HG02885 (cell line): ENCODE measurements at regions not wholly inside any gene's neighbourhood (a gene's known extent, or its start where the extent isn't known, plus 50 kb on each side); places are given as distances from the start of the nearest gene placed in this dataset.

ENCODE experiments used
- ATAC-seq: cut with Tn5 transposase; IDR thresholded peaks from one replicate; pipeline ENCODE4 v1.9.1; 2021; ENCODE audit warnings: mild to moderate bottlenecking; ENCODE audit not compliant: unreplicated experiment, poor library complexity

- ATAC-seq = no peak
Measured at GRCh38 chr7:113491305-113491704, 373.0 kb upstream of the SMIM30 start.

- ATAC-seq = no peak
Measured at GRCh38 chr7:113487925-113488731, 369.8 kb upstream of the SMIM30 start.

DNA sequence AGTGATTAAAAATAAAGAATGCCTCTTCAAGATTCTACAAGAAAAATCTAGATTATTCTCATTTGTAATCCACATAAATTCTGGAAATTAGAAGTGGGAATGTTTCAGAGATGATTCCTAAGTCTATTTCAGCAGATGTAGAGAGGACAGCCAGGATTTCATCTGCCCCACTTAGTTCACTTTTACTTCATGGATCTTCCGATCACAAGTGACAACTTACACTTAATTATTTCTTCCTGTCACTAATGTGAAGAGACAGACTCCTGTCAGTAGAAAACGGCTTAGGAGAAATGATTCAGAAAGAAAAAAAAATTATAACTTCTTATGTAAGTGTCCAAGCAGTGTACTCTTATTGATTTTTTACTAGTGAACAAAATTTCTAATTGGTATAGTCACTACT lies 368.2 kb upstream of the SMIM30 start:
- no peak for ATAC-seq

GRCh38 chr7:113483657-113484056 lies 365.3 kb upstream of the SMIM30 start:
- no peak for ATAC-seq

DNA sequence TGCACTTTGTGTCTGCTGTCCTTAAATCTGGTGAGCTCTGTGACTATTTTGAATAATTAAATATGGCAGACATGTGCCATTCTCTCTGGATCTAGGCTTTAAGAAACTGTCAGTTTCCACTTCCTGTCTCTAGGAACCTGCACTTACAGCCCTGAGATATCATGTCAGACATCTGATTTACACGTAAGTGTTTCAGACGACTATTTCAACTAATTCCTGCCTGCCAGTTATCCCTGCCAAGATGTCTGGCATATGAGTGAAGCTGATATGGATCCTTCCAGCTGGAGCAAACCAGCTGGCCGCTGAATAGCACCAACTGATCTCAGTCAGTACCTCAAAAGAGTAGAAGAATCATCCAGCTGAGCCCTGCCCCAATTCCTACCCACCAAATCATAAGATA lies 362.2 kb upstream of the SMIM30 start:
- no peak for ATAC-seq

DNA sequence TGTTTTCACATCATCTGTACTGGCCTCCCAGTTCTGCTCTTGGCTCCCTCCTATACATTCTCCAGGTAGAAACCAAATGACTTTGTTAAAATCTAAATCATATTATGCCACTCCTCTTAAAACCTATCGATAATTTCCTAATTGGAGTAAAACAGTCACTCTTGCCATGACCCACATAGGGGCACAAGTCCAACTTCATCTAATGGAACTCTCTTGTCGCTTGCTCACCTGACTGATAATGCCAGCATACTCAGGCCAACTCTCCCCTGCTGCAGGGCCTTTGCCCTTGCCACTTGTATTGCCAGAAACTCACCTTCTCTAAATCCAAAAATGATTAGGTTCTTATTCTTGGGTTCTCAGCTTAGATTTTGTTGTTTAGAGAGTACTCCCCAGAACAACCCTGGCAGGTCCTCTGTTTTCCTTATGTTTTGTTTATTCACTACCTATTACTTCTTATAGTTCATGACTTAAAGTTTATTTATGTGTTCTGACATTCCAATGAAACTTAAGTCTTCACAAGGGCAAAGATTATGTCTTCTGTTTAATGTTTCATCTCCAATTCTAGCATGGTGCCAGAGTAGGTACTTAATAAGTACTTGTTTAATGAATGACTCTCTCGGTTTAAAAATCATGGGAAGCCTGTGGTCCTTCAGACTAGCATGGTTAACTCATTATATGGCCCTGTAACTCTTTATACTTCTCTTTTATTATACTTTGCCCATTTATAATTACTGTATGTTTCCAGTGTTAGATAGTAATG lies 345.9 kb upstream of the SMIM30 start:
- no peak for ATAC-seq

DNA sequence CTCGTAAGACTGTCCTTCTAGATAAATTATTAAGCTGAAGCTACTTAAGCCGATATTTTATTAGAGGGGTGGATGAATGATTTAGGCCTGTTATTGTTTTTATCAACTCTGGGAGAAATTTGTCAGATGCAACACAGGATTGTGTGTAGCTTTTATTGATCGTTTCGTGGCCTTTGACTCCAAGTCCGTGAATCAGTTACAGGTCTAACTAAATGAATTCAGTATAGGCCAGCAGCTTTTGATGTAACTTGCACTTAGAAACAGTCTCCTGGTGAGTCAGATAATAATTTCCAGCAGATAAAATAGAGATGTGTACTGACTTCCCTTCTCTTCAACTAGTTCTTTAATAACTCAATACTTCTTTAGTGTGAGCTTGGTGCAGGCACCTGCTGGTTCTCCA lies 341.7 kb upstream of the SMIM30 start:
- no peak for ATAC-seq

- no peak for ATAC-seq
Measured at GRCh38 chr7:113456533-113456932, 338.2 kb upstream of the SMIM30 start.

DNA sequence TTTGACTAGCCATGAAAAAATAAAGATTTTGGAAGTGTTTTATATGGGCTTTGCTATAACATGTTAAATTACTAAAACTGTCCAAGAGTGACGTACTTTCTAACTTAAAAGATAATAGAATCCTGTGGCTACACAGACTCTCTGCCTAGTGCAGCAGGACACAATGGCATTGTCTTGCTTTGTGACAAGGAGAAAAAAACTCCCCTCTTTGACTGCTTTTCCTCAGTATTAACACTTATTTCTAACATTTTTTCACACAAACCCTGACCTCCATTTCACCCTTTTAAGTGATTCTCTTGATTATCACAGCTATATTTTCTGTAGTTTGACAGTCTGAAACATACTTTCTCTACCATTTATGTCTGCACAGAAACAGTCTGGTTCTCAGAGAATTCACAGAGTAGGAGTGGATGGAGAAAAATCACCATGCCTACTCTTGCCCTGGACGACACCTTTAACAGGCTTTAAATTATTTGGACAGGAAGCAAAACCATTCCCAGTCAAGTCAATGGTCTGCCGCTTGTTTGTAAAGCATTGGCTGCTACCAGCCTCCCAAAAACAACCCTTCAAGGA lies 336.3 kb upstream of the SMIM30 start:
- ATAC-seq = no peak

- ATAC-seq = no peak
Measured at GRCh38 chr7:113452245-113452644, 333.9 kb upstream of the SMIM30 start.

GRCh38 chr7:113446791-113447190 lies 328.4 kb upstream of the SMIM30 start:
- no peak for ATAC-seq

DNA sequence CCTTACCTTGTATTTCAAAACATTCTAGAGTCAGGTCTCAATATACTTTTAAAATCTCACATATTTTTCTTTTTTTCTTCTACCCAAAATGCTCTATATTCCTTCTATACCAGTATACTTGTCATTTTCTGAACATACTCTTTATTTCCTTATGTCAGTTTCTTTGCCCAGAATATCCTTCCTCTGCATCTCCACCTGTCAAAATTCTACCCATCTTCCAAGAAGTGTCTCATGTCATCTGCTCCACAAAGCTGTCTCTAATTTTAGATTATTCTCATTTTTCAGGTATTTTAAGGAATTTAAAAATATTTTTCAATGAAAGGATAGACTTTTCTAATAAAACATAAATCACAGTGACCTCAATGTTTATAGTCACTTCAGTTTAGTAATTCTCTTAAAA lies 328.0 kb upstream of the SMIM30 start:
- no peak for ATAC-seq

DNA sequence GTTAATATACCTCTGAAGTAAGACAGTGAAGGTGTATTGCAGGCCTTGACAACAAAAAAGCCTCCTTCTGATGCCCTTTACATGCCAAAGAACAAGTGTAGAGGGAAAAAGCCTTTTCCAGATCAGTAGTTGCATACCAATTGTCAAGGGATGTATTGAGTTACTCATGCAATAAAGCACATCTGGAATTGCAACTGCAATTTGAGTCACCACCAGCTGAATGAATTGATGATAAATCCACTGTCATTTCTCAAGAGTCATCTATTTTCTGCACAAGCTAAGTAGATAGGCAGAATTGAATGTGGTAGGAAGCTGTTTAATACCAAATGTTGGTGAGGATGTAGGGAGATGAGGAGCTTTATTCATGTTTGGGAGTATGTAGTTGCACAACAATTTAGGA lies 325.9 kb upstream of the SMIM30 start:
- no peak for ATAC-seq

DNA sequence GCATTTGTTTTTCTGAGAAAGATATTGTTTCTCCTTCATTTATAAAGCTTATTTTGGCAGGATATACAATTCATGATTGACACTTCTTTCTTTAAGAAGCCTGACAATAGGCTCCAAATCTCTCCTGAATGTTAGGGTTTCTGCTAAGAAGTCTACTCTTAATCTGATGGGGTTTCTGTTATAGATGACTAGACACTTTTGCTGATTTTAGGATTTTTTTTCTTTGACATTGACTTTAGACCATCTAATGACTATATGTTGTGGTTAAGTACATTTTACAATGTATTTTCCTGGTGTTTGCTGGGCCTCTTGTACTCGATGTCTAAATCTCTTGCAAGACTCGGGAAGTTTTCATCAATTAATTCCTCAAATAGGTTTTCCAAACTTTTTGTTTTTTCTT lies 321.8 kb upstream of the SMIM30 start:
- no peak for ATAC-seq

- ATAC-seq = no peak
Measured at GRCh38 chr7:113431406-113431805, 313.1 kb upstream of the SMIM30 start.

DNA sequence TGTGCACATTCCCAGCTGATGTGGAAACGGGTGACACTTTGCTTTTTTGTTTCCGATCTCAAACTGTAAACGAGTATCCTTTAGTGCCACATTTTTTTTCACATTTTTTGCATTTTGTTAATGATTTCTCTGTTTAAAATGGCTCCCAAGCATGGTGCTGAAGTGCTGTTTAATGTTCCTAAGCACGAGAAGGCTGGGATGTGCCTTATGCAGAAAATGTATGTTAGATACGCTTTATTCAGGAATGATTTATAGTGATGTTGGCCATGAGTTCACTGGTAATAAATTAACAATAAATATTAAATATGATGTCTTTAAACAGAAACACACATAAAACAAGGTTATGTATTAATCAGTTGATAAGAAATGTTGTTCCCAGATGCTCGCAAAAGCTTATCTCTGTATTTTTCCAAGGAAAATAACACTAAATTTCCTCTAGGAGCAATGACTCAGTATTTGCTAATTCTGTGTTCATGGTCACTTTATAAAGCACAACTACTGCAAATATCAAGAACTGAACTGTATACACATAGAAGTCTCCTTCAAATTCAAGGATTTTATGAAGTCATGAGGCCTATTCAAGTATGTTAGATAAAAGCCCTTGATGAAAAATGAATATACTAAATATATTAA lies 305.9 kb upstream of the SMIM30 start:
- ATAC-seq = no peak

- ATAC-seq = peak; percentile 100
Measured at GRCh38 chr7:113421696-113422330, 303.5 kb upstream of the SMIM30 start.

- ATAC-seq = no peak
Measured at GRCh38 chr7:113414401-113415035, 296.2 kb upstream of the SMIM30 start.

DNA sequence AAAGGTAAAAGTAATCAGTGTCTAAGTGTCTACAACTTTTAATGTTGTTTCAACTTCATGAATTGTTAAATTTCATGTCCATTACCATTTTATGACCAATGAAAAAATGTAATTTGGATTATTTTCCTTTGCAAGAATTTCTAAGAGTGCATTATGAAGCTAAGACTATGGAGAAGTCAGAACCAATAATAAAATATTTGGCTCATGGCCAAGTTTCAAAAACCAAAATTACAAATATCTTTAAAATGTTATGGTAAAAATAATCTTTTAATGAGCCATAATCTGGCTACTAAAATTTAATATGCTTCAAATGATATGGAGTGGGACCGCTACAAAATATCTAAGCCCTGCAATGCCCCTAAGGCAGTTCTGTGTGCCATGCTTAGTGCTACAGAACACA lies 294.1 kb upstream of the SMIM30 start:
- ATAC-seq = no peak

DNA sequence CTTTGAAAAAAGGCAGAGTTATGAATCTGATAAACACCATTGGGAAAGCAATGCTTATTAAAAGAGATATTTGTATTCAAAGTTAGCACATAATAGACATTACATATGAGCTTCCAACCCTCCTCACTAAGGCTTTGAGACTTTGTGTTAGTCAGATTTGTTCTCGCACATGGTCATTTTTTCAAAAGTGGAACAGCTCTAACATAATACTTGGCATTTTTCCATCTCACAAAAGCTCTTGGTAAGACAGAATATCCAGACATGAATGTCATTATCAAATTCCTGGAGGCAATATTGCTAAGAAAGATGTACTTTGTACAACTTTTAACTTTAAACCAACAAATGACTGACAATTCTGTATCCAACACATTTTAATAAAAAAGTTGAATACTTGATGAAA lies 292.4 kb upstream of the SMIM30 start:
- ATAC-seq = no peak
